ENCODE measurements at regions not wholly inside any gene's neighbourhood (a gene's known extent, or its start where the extent isn't known, plus 50 kb on each side); places are given as distances from the start of the nearest gene placed in this dataset.

- peak in 2 of 12 donors; percentile 5 to 13 for TF ChIP-seq CTCF (IDR thresholded peaks at IDR 0.05)
- TF ChIP-seq POLR2A (IDR thresholded peaks at IDR 0.05) = no peak
These were observed 413.6 kb upstream of the ADAMTSL1 start for GRCh38 chr9:18060269-18060934.

Data from heart left ventricle (tissue), 13 donors.